NCI-H128 (cell line): ENCODE measurements at regions not wholly inside any gene's neighbourhood (a gene's known extent, or its start where the extent isn't known, plus 50 kb on each side); places are given as distances from the start of the nearest gene placed in this dataset.

Source experiments
- DNase-seq: peaks from one replicate; lab custom pipeline; 2025; ENCODE audit not compliant: unreplicated experiment; lab: John Stamatoyannopoulos, UW

- DNase-seq = no peak
These were observed 90.8 kb downstream of the DACT2 start for GRCh38 chr6:168228676-168229367.

- DNase-seq = no peak
These were observed 91.7 kb downstream of the DACT2 start for GRCh38 chr6:168227840-168228239.

- peak; percentile 55 for DNase-seq
These were observed 92.7 kb downstream of the DACT2 start for GRCh38 chr6:168226902-168227318.

- DNase-seq = no peak
These were observed 93.4 kb downstream of the DACT2 start for GRCh38 chr6:168226061-168226752.

- no peak for DNase-seq
These were observed 94.1 kb downstream of the DACT2 start for GRCh38 chr6:168225471-168225911.

- DNase-seq = no peak
These were observed 95.8 kb downstream of the DACT2 start for GRCh38 chr6:168223755-168224154.

GRCh38 chr6:168223150-168223549, 96.4 kb downstream of the DACT2 start:
- DNase-seq = no peak

GRCh38 chr6:168222115-168223043, 97.2 kb downstream of the DACT2 start:
- DNase-seq = no peak

- DNase-seq = no peak
These were observed 98.0 kb downstream of the DACT2 start for GRCh38 chr6:168221497-168222079.

- no peak for DNase-seq
These were observed 98.6 kb downstream of the DACT2 start for GRCh38 chr6:168221000-168221399.

- DNase-seq = no peak
These were observed 99.8 kb downstream of the DACT2 start for GRCh38 chr6:168219804-168220203.

- DNase-seq = peak; percentile 13
These were observed 100.6 kb downstream of the DACT2 start for GRCh38 chr6:168218785-168219566.

- peak; percentile 76 for DNase-seq
These were observed 101.6 kb downstream of the DACT2 start for GRCh38 chr6:168217880-168218537.

- no peak for DNase-seq
These were observed 102.2 kb downstream of the DACT2 start for GRCh38 chr6:168217216-168217879.

GRCh38 chr6:168216751-168217191, 102.8 kb downstream of the DACT2 start:
- no peak for DNase-seq

GRCh38 chr6:168216117-168216516, 103.5 kb downstream of the DACT2 start:
- no peak for DNase-seq

- no peak for DNase-seq
These were observed 104.3 kb downstream of the DACT2 start for GRCh38 chr6:168215121-168215808.

GRCh38 chr6:168214586-168215104, 104.9 kb downstream of the DACT2 start:
- no peak for DNase-seq
